Neural progenitor cell (in vitro differentiated cells): ENCODE measurements at regions not wholly inside any gene's neighbourhood (a gene's known extent, or its start where the extent isn't known, plus 50 kb on each side); places are given as distances from the start of the nearest gene placed in this dataset.

Source experiments
- DNase-seq: peaks from one replicate; pipeline ENCODE4 v3.0.0-alpha.2; 2016; ENCODE audit warnings: low spot score
- H2AFZ ChIP-seq: fragments of 200-600 bp; sonication (generic); replicated peaks from 2 replicates; pipeline ENCODE4 v1.6.1; 2016; ENCODE audit warnings: antibody characterized with exemption
- H3F3A ChIP-seq: fragments of 200-600 bp; sonication (generic); 2 replicates; pipeline ENCODE4 v1.6.1; 2016; ENCODE audit warnings: antibody characterized with exemption, low read depth
- H3K27ac ChIP-seq: fragments of 200-600 bp; sonication (generic); 2 replicates; pipeline ENCODE4 v1.5.1; 2016; ENCODE audit warnings: mild to moderate bottlenecking
- H3K27me3 ChIP-seq: fragments of 200-600 bp; sonication (generic); 2 replicates; pipeline ENCODE4 v1.6.1; 2016; ENCODE audit warnings: mild to moderate bottlenecking, moderate library complexity
- H3K36me3 ChIP-seq: fragments of 200-600 bp; sonication (generic); 2 replicates; pipeline ENCODE4 v1.5.1; 2016
- H3K4me1 ChIP-seq: fragments of 200-600 bp; sonication (generic); 2 replicates; pipeline ENCODE4 v1.6.1; 2016; ENCODE audit warnings: mixed run types
- H3K4me2 ChIP-seq: fragments of 200-600 bp; sonication (generic); 2 replicates; pipeline ENCODE4 v1.6.1; 2016
- H3K4me3 ChIP-seq: fragments of 200-600 bp; sonication (generic); 2 replicates; pipeline ENCODE4 v1.5.1; 2016
- H3K79me2 ChIP-seq: fragments of 200-600 bp; sonication (generic); 2 replicates; pipeline ENCODE4 v1.6.1; 2016; ENCODE audit warnings: low read depth
- H3K9ac ChIP-seq: fragments of 200-600 bp; sonication (generic); 2 replicates; pipeline ENCODE4 v1.6.1; 2016
- H3K9me3 ChIP-seq: fragments of 200-600 bp; sonication (generic); 2 replicates; pipeline ENCODE4 v1.5.1; 2016; ENCODE audit warnings: low read depth
- H4K20me1 ChIP-seq: fragments of 200-600 bp; sonication (generic); 2 replicates; pipeline ENCODE4 v1.6.1; 2016; ENCODE audit warnings: low read depth
- H3K27ac Mint-ChIP-seq: 3 replicates; pipeline ENCODE4 v1.8.0; 2021; ENCODE audit warnings: mixed read lengths
- H3K27me3 Mint-ChIP-seq: 2 replicates; pipeline ENCODE4 v1.8.0; 2022; ENCODE audit warnings: low read depth, mild to moderate bottlenecking, inconsistent platforms, moderate library complexity, mixed read lengths; ENCODE audit not compliant: insufficient read depth
- H3K36me3 Mint-ChIP-seq: 3 replicates; pipeline ENCODE4 v1.8.0; 2021; ENCODE audit warnings: mixed read lengths
- H3K4me1 Mint-ChIP-seq: 3 replicates; pipeline ENCODE4 v1.8.0; 2021; ENCODE audit warnings: mixed read lengths
- H3K4me3 Mint-ChIP-seq: 3 replicates; pipeline ENCODE4 v1.8.0; 2021; ENCODE audit warnings: mild to moderate bottlenecking, moderate library complexity, mixed read lengths
- H3K9me3 Mint-ChIP-seq: 3 replicates; pipeline ENCODE4 v1.8.0; 2020; ENCODE audit warnings: mixed read lengths
- EZH2 ChIP-seq: fragments of 200-600 bp; sonication (generic); IDR thresholded peaks from 2 replicates; pipeline ENCODE4 v1.6.1; 2017; ENCODE audit warnings: antibody characterized with exemption, mild to moderate bottlenecking, moderate library complexity
- EZH2phosphoT487 ChIP-seq: fragments of 200-600 bp; sonication (generic); IDR thresholded peaks from 2 replicates; pipeline ENCODE4 v1.6.1; 2017; ENCODE audit warnings: antibody characterized with exemption
- TF ChIP-seq, protein P1 (sequence below): fragments of 200-600 bp; sonication (generic); IDR thresholded peaks from 2 replicates; pipeline ENCODE4 v1.5.1; 2017; ENCODE audit warnings: antibody characterized with exemption, mild to moderate bottlenecking

DNA sequence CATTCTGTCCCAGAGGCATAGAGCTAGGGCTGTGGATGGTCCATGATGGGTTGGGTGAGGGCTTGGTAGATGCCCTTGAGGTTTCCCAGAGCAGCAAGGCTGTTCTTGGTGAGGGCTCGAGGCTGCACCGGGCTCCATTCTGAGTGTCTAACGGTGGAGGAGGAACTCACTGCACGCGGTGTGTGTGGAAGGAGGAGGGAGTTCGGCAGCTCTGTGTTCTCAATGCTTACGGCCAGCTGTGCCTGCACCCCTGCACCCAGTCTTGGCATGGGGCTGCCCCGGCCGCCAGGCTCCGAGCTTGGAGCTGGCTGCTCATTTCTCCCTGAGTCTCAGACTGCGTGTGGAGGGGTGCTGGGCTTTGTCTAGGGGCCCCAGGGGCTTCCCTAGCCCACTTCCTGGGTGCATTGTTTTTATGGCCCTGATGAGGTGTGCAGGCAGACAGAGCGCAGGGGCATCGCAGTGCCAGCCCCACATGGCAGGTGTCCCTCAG, 1247.1 kb downstream of the BRD1 start:
- DNase-seq: no peak
- Histone ChIP-seq H3K27ac (no peak overlapping the region), H2AFZ (no peak overlapping the region), H3K27me3 (no peaks in the 10 kb centered on the region), H3K79me2 (peaks cover 74% of the 10 kb centered on the region), H3K4me2 (no peak overlapping the region), H3K9me3 (no peaks in the 10 kb centered on the region), H3K4me1 (peaks cover 36% of the 10 kb centered on the region), H3K9ac (no peak overlapping the region), H4K20me1 (peaks cover 56% of the 10 kb centered on the region), H3F3A (peaks cover 75% of the 10 kb centered on the region), H3K4me3 (no peak overlapping the region), H3K36me3 (no peaks in the 10 kb centered on the region)
- Mint-ChIP-seq H3K27me3 (no peaks in the 10 kb centered on the region), H3K36me3 (no peaks in the 10 kb centered on the region), H3K27ac (no peak overlapping the region), H3K4me1 (peaks cover 25% of the 10 kb centered on the region), H3K4me3 (no peak overlapping the region), H3K9me3 (no peaks in the 10 kb centered on the region)
- TF ChIP-seq EZH2phosphoT487: no peak
- no peak for TF ChIP-seq EZH2
- TF ChIP-seq, protein P1, sequence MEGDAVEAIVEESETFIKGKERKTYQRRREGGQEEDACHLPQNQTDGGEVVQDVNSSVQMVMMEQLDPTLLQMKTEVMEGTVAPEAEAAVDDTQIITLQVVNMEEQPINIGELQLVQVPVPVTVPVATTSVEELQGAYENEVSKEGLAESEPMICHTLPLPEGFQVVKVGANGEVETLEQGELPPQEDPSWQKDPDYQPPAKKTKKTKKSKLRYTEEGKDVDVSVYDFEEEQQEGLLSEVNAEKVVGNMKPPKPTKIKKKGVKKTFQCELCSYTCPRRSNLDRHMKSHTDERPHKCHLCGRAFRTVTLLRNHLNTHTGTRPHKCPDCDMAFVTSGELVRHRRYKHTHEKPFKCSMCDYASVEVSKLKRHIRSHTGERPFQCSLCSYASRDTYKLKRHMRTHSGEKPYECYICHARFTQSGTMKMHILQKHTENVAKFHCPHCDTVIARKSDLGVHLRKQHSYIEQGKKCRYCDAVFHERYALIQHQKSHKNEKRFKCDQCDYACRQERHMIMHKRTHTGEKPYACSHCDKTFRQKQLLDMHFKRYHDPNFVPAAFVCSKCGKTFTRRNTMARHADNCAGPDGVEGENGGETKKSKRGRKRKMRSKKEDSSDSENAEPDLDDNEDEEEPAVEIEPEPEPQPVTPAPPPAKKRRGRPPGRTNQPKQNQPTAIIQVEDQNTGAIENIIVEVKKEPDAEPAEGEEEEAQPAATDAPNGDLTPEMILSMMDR: no peak

DNA sequence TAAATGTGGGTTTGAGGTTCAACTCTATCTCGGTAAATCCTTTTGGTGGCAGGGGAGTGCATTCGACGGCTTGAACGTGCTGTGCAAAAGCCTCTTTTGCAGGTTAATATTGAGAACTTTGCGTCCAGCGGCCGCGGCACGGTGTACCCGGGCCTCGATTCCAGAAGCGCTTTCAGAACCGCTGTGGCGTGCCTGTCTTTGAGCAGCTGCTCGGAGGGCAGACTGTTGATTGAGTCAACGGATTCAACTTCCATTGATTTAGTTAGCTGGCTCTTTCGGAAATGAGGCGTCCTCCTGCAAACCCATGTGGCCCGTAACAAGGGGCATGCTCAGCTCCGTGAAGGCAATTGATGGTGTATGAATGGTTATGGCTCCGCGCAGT, 1247.8 kb downstream of the BRD1 start:
- Histone ChIP-seq H3K4me2 (peak overlapping the region; percentile 97), H3F3A (peaks cover 75% of the 10 kb centered on the region), H3K36me3 (no peaks in the 10 kb centered on the region), H3K79me2 (peaks cover 68% of the 10 kb centered on the region), H3K4me3 (no peak overlapping the region), H3K27me3 (no peaks in the 10 kb centered on the region), H4K20me1 (peaks cover 52% of the 10 kb centered on the region), H3K9me3 (no peaks in the 10 kb centered on the region), H2AFZ (no peak overlapping the region), H3K4me1 (peaks cover 36% of the 10 kb centered on the region), H3K27ac (peak overlapping the region; percentile 75), H3K9ac (no peak overlapping the region)
- Mint-ChIP-seq H3K36me3 (no peaks in the 10 kb centered on the region), H3K9me3 (no peaks in the 10 kb centered on the region), H3K4me1 (peaks cover 25% of the 10 kb centered on the region), H3K4me3 (no peak overlapping the region), H3K27me3 (no peaks in the 10 kb centered on the region), H3K27ac (no peak overlapping the region)
- DNase-seq: no peak
- TF ChIP-seq, protein P1: no peak
- no peak for TF ChIP-seq EZH2phosphoT487

DNA sequence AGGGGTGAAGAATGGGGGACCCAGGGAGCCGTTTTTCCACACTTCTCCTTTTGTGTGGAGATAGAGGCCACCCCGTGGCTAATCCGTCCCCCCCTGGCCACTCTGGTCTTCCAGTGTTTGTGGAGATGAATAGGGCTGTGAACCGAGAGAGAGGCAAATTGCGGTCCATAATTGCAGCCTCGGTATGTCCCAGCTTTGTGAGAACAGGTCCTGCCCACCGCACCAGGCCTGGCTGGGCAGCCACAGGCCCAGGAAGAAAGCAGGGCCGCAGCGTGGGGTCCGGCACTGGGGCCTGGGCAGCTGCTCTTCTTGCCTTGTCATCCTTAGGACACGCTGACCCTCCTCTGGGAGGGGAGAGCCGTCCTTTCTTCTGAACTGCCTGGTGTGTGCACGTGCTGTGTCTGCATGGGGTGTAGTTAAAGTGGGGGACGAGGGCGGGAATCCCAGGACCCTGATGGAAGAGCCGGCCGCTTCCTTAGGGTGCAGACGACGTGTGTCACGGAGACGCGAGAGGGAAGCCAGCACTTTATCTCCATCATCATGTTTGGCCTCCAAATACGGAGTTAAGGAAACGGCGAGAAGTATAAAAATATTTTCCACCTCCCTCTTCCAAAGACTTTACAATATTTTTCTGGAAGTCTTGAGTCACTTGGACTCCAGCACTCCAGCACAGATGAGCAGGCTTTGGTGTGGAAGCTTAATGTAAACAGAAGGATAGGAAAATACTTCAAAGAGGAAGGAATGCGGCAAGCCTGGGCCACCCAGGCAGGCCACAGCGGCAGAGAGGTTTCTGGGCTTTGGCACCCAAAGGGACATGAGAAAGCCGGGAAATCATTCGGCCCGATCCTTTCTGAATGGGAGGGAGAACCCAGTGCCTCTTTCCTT, 1248.4 kb downstream of the BRD1 start:
- Mint-ChIP-seq H3K27ac (peak overlapping the region; percentile 61), H3K27me3 (peaks cover 3% of the 10 kb centered on the region), H3K36me3 (no peaks in the 10 kb centered on the region), H3K9me3 (no peaks in the 10 kb centered on the region), H3K4me3 (peak overlapping the region; percentile 23), H3K4me1 (peaks cover 27% of the 10 kb centered on the region)
- Histone ChIP-seq H3K27me3 (peaks cover 5% of the 10 kb centered on the region), H3K4me3 (no peak overlapping the region), H3K79me2 (peaks cover 61% of the 10 kb centered on the region), H3K9ac (no peak overlapping the region), H3K4me2 (peak overlapping the region; percentile 97), H3K4me1 (peaks cover 36% of the 10 kb centered on the region), H4K20me1 (peaks cover 52% of the 10 kb centered on the region), H3K9me3 (no peaks in the 10 kb centered on the region), H3F3A (peaks cover 68% of the 10 kb centered on the region), H3K36me3 (no peaks in the 10 kb centered on the region), H2AFZ (no peak overlapping the region), H3K27ac (peak overlapping the region; percentile 75)
- DNase-seq: peak; percentile 72
- TF ChIP-seq EZH2 (no peak), EZH2phosphoT487 (no peak)
- TF ChIP-seq, protein P1: no peak
